ENCODE measurements at regions not wholly inside any gene's neighbourhood (a gene's known extent, or its start where the extent isn't known, plus 50 kb on each side); places are given as distances from the start of the nearest gene placed in this dataset.

- TF ChIP-seq CTCF (IDR thresholded peaks at IDR 0.05) (no peak), POLR2A (IDR thresholded peaks at IDR 0.05) (no peak)
Measured at GRCh38 chr16:49195237-49195548, 86.4 kb downstream of the CBLN1 start.
